ENCODE measurements at regions not wholly inside any gene's neighbourhood (a gene's known extent, or its start where the extent isn't known, plus 50 kb on each side); places are given as distances from the start of the nearest gene placed in this dataset.

DNA sequence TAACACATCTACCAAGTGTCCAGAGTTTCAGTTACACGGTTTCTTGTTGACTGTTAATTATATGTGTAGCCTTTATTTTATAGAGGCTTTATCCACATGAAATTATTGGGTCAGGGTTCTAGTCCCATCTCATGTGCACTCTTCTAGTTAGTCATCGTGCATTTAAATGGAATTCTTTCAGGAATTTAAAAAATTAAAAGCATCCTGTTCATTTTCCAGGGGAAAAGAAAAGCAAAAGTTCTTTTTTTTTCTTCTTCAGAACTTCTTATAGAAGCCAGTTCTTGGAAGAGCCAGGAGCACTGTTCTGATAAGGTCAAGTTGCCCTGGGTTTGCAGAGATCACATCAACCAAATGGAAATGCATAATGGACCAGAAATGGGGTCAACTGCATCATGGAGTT is 324.7 kb downstream of the INHBA start:
- Histone ChIP-seq H3K4me3 (ENCODE audit: low read length in 2 of 2) (no peak overlapping the region), H3K9me3 (ENCODE audit: control insufficient read depth in 2 of 2, insufficient read depth in 1 of 2, low read length in 1 of 2) (no peaks in the 10 kb centered on the region), H3K36me3 (ENCODE audit: control insufficient read depth in 2 of 2, insufficient read depth in 2 of 2, low read length in 1 of 2) (no peaks in the 10 kb centered on the region), H3K27ac (ENCODE audit: low read depth in 1 of 2, low read length in 1 of 2) (no peak overlapping the region), H3K27me3 (ENCODE audit: control insufficient read depth in 2 of 2, insufficient read depth in 1 of 2, low read length in 1 of 2) (no peaks in the 10 kb centered on the region), H3K4me1 (ENCODE audit: control insufficient read depth in 2 of 2, insufficient read depth in 2 of 2, low read length in 2 of 2) (no peaks in the 10 kb centered on the region)
- DNase-seq (ENCODE audit: low read depth in 6 of 9, low spot score in 9 of 9): no peak
- WGBS: 89% methylated on average over 2 of the region's 2 CpGs

GRCh38 chr7:41375582-41375981 is 327.3 kb downstream of the INHBA start:
- Histone ChIP-seq H3K27ac (ENCODE audit: low read depth in 1 of 2, low read length in 1 of 2) (no peak overlapping the region), H3K36me3 (ENCODE audit: control insufficient read depth in 2 of 2, insufficient read depth in 2 of 2, low read length in 1 of 2) (no peaks in the 10 kb centered on the region), H3K27me3 (ENCODE audit: control insufficient read depth in 2 of 2, insufficient read depth in 1 of 2, low read length in 1 of 2) (no peaks in the 10 kb centered on the region), H3K4me3 (ENCODE audit: low read length in 2 of 2) (no peak overlapping the region), H3K9me3 (ENCODE audit: control insufficient read depth in 2 of 2, insufficient read depth in 1 of 2, low read length in 1 of 2) (no peaks in the 10 kb centered on the region), H3K4me1 (ENCODE audit: control insufficient read depth in 2 of 2, insufficient read depth in 2 of 2, low read length in 2 of 2) (no peaks in the 10 kb centered on the region)
- no peak for DNase-seq (ENCODE audit: low read depth in 6 of 9, low spot score in 9 of 9)
- WGBS: 93% methylated on average over 1 of the region's 1 CpG

- no peak overlapping the region for H3K4me3 ChIP-seq (ENCODE audit: low read length in 2 of 2)
- DNase-seq (ENCODE audit: low read depth in 6 of 9, low spot score in 9 of 9): no peak
- H3K27me3 ChIP-seq (ENCODE audit: control insufficient read depth in 2 of 2, insufficient read depth in 1 of 2, low read length in 1 of 2): no peaks in the 10 kb centered on the region
- no peaks in the 10 kb centered on the region for H3K4me1 ChIP-seq (ENCODE audit: control insufficient read depth in 2 of 2, insufficient read depth in 2 of 2, low read length in 2 of 2)
- H3K9me3 ChIP-seq (ENCODE audit: control insufficient read depth in 2 of 2, insufficient read depth in 1 of 2, low read length in 1 of 2): peaks cover 0 to 4% of the 10 kb centered on the region in 2 donors
- H3K27ac ChIP-seq (ENCODE audit: low read depth in 1 of 2, low read length in 1 of 2): no peak overlapping the region
- H3K36me3 ChIP-seq (ENCODE audit: control insufficient read depth in 2 of 2, insufficient read depth in 2 of 2, low read length in 1 of 2): no peaks in the 10 kb centered on the region
- WGBS: 92% methylated on average over 6 of the region's 6 CpGs
Measured at GRCh38 chr7:41374150-41374848, 328.6 kb downstream of the INHBA start.

GRCh38 chr7:41367967-41368882 is 334.7 kb downstream of the INHBA start:
- Histone ChIP-seq H3K27ac (ENCODE audit: low read depth in 1 of 2, low read length in 1 of 2) (no peak overlapping the region), H3K9me3 (ENCODE audit: control insufficient read depth in 2 of 2, insufficient read depth in 1 of 2, low read length in 1 of 2) (peaks cover 0 to 6% of the 10 kb centered on the region in 2 donors), H3K27me3 (ENCODE audit: control insufficient read depth in 2 of 2, insufficient read depth in 1 of 2, low read length in 1 of 2) (no peaks in the 10 kb centered on the region), H3K4me3 (ENCODE audit: low read length in 2 of 2) (no peak overlapping the region), H3K36me3 (ENCODE audit: control insufficient read depth in 2 of 2, insufficient read depth in 2 of 2, low read length in 1 of 2) (no peaks in the 10 kb centered on the region), H3K4me1 (ENCODE audit: control insufficient read depth in 2 of 2, insufficient read depth in 2 of 2, low read length in 2 of 2) (no peaks in the 10 kb centered on the region)
- DNase-seq (ENCODE audit: low read depth in 6 of 9, low spot score in 9 of 9): no peak
- 90% methylated on average over 11 of the region's 11 CpGs for WGBS

DNA sequence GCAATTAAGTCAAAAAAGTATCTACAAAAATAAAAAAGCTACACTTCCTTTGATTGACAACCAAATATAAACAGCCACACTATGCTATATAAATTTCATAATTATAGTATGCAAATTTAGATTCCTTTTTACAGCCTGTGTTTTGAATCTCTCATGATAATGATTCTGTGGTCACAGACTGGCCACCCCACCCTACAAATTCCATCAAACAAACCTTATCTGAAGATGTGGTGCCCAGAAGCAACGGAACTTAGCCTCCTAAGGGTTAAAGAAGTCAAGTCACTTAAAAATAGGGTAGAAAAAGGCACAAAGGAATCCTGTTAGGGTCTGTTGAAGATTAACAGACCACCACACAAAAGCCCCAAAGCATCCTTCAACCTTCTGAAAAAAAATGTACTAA is 351.8 kb downstream of the INHBA start:
- Histone ChIP-seq H3K4me1 (ENCODE audit: control insufficient read depth in 2 of 2, insufficient read depth in 2 of 2, low read length in 2 of 2) (no peaks in the 10 kb centered on the region), H3K4me3 (ENCODE audit: low read length in 2 of 2) (no peak overlapping the region), H3K36me3 (ENCODE audit: control insufficient read depth in 2 of 2, insufficient read depth in 2 of 2, low read length in 1 of 2) (no peaks in the 10 kb centered on the region), H3K9me3 (ENCODE audit: control insufficient read depth in 2 of 2, insufficient read depth in 1 of 2, low read length in 1 of 2) (no peaks in the 10 kb centered on the region), H3K27me3 (ENCODE audit: control insufficient read depth in 2 of 2, insufficient read depth in 1 of 2, low read length in 1 of 2) (no peaks in the 10 kb centered on the region), H3K27ac (ENCODE audit: low read depth in 1 of 2, low read length in 1 of 2) (no peak overlapping the region)
- 74% methylated on average over 1 of the region's 1 CpG for WGBS
- no peak for DNase-seq (ENCODE audit: low read depth in 6 of 9, low spot score in 9 of 9)

DNA sequence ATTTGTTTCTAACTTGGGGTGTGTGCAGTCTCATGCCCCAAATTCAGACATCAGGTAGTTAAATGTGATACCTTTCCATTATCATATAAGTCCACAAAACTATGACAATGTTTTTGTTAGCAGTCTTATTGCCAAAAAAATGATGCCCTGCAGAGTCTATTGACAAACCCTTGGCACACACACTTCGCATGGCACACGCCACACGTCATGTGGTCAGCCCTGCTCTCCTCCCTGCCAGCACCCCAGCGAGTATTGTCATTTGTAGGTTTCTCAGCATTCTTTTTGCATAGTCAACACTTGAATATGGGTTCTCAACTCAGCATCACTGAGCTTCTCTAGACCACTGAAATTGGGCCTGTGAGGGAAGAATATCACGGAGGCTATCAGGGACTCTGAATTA is 356.0 kb downstream of the INHBA start:
- Histone ChIP-seq H3K27ac (ENCODE audit: low read depth in 1 of 2, low read length in 1 of 2) (no peak overlapping the region), H3K27me3 (ENCODE audit: control insufficient read depth in 2 of 2, insufficient read depth in 1 of 2, low read length in 1 of 2) (no peaks in the 10 kb centered on the region), H3K4me1 (ENCODE audit: control insufficient read depth in 2 of 2, insufficient read depth in 2 of 2, low read length in 2 of 2) (no peaks in the 10 kb centered on the region), H3K9me3 (ENCODE audit: control insufficient read depth in 2 of 2, insufficient read depth in 1 of 2, low read length in 1 of 2) (no peaks in the 10 kb centered on the region), H3K36me3 (ENCODE audit: control insufficient read depth in 2 of 2, insufficient read depth in 2 of 2, low read length in 1 of 2) (no peaks in the 10 kb centered on the region), H3K4me3 (ENCODE audit: low read length in 2 of 2) (no peak overlapping the region)
- WGBS: 96% methylated on average over 5 of the region's 5 CpGs
- no peak for DNase-seq (ENCODE audit: low read depth in 6 of 9, low spot score in 9 of 9)

DNA sequence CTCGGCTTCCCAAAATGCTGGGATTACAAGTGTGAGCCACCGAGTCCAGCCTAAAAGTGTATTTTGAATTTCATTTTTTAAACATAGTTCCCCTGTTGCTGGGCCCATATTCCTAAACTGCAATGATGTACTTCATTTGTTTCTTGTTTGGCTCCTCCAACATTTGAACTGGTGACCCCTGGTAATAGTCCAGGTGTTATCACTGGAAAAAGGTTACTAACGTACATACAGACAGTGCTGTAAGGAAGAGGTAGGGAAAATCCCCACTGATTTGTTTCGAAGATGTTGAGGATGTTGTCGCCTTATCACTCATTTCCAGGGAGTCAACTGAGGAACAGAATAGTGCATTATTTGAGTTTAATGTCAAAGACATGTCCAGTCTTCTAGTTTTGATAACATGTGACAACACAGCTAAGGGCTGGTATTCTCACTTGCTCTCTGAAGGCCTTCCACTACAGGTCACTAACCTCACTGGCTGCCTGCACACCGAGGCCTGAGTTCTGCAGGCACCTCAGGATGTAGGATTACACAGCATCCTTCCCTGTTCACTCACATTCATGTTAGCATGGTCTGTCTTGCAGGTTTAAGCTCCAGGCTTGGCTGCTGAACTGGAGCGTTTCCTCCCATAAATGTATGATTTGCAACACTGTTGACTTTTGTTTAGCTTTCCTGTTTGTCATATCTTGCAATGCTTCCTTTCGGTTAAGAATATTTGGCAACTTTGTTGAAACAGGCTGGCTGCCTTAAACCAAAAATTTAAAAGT is 362.8 kb downstream of the INHBA start:
- H3K4me1 ChIP-seq (ENCODE audit: control insufficient read depth in 2 of 2, insufficient read depth in 2 of 2, low read length in 2 of 2): no peaks in the 10 kb centered on the region
- no peaks in the 10 kb centered on the region for H3K36me3 ChIP-seq (ENCODE audit: control insufficient read depth in 2 of 2, insufficient read depth in 2 of 2, low read length in 1 of 2)
- WGBS: 96% methylated on average over 8 of the region's 8 CpGs
- no peaks in the 10 kb centered on the region for H3K27me3 ChIP-seq (ENCODE audit: control insufficient read depth in 2 of 2, insufficient read depth in 1 of 2, low read length in 1 of 2)
- DNase-seq (ENCODE audit: low read depth in 6 of 9, low spot score in 9 of 9): no peak
- no peaks in the 10 kb centered on the region for H3K9me3 ChIP-seq (ENCODE audit: control insufficient read depth in 2 of 2, insufficient read depth in 1 of 2, low read length in 1 of 2)
- no peak overlapping the region for H3K27ac ChIP-seq (ENCODE audit: low read depth in 1 of 2, low read length in 1 of 2)
- H3K4me3 ChIP-seq (ENCODE audit: low read length in 2 of 2): no peak overlapping the region

DNA sequence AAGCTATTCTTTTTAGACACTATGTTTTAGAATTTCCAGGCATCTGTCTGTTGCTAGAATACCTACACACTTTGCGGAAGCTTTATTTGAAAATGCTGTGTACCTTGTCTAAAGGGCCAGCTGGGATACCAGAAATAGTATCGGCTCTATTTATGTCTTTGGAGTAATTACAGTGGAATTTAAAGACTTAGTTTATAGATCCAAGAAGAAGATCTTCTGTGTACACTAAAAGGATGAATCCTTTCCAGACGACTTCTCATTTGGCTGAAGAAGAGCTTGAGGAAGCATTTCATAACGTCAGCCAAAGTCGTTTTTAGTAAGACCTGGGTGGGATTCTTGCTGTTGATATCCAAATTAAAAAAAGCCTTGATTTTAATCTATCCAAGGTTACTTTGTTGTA is 365.9 kb downstream of the INHBA start:
- Histone ChIP-seq H3K36me3 (ENCODE audit: control insufficient read depth in 2 of 2, insufficient read depth in 2 of 2, low read length in 1 of 2) (no peaks in the 10 kb centered on the region), H3K4me3 (ENCODE audit: low read length in 2 of 2) (no peak overlapping the region), H3K9me3 (ENCODE audit: control insufficient read depth in 2 of 2, insufficient read depth in 1 of 2, low read length in 1 of 2) (no peaks in the 10 kb centered on the region), H3K27ac (ENCODE audit: low read depth in 1 of 2, low read length in 1 of 2) (no peak overlapping the region), H3K27me3 (ENCODE audit: control insufficient read depth in 2 of 2, insufficient read depth in 1 of 2, low read length in 1 of 2) (no peaks in the 10 kb centered on the region), H3K4me1 (ENCODE audit: control insufficient read depth in 2 of 2, insufficient read depth in 2 of 2, low read length in 2 of 2) (no peaks in the 10 kb centered on the region)
- DNase-seq (ENCODE audit: low read depth in 6 of 9, low spot score in 9 of 9): no peak
- 95% methylated on average over 5 of the region's 5 CpGs for WGBS

DNA sequence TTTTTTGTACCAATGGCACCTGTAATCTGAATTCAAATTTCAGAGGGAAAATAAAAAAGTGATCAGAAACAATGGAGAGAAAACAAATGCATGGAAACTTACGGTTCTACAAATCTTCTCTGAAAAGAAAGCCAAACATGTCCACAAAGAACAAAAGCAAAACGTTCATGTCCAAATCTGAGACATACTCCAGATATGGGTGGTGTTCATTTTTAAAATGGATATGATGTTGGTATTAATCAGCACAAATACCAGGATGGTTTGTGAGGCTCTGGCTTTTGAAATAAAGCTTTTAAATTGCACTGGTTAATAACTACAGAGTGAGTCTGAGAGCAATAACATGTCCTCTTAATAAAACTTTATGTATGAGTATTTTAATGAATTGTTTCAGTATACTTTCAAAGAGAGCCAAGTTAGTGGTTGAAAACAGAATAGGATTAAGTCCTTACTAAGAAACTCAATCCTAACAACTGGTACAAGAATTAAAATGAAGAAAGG is 366.4 kb downstream of the INHBA start:
- 89% methylated on average over 2 of the region's 2 CpGs for WGBS
- Histone ChIP-seq H3K4me3 (ENCODE audit: low read length in 2 of 2) (no peak overlapping the region), H3K36me3 (ENCODE audit: control insufficient read depth in 2 of 2, insufficient read depth in 2 of 2, low read length in 1 of 2) (no peaks in the 10 kb centered on the region)

More for the DNA sequence above, 366.4 kb downstream of the INHBA start:
- no peak overlapping the region for H3K27ac ChIP-seq (ENCODE audit: low read depth in 1 of 2, low read length in 1 of 2)
- no peaks in the 10 kb centered on the region for H3K4me1 ChIP-seq (ENCODE audit: control insufficient read depth in 2 of 2, insufficient read depth in 2 of 2, low read length in 2 of 2)
- H3K9me3 ChIP-seq (ENCODE audit: control insufficient read depth in 2 of 2, insufficient read depth in 1 of 2, low read length in 1 of 2): no peaks in the 10 kb centered on the region
- DNase-seq (ENCODE audit: low read depth in 6 of 9, low spot score in 9 of 9): no peak
- H3K27me3 ChIP-seq (ENCODE audit: control insufficient read depth in 2 of 2, insufficient read depth in 1 of 2, low read length in 1 of 2): no peaks in the 10 kb centered on the region
